HG03460 (cell line): ENCODE measurements at regions not wholly inside any gene's neighbourhood (a gene's known extent, or its start where the extent isn't known, plus 50 kb on each side); places are given as distances from the start of the nearest gene placed in this dataset.
"Not testable (repeated sequence)": the region's sequence is repeated elsewhere in the genome, so short reads cannot be mapped to it uniquely, and the experiment has no call there.

ENCODE experiments used
- ATAC-seq: cut with Tn5 transposase; IDR thresholded peaks from one replicate; pipeline ENCODE4 v1.9.1; 2021; ENCODE audit not compliant: unreplicated experiment

- no peak for ATAC-seq
Measured at GRCh38 chr4:63105839-63106238, 1303.4 kb downstream of the TECRL start.

DNA sequence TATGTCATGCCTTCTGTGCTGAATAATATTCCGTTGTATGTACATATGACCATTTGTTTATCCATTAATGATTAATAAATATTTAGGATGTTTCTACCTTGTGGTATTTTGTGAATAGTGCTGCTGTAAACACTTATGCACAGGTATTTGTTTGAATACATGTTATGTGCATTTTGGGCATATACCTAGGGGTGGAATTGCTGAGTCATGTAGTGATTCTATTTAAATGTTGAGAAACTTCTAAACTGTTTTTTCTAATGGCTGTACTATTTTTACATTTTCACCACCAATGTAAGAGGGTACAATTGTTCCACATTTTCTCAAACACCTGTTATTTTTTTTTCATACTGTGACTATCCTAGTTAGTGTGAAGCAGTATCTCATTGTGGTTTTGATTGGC, 1318.6 kb downstream of the TECRL start:
- ATAC-seq, result no peak

DNA sequence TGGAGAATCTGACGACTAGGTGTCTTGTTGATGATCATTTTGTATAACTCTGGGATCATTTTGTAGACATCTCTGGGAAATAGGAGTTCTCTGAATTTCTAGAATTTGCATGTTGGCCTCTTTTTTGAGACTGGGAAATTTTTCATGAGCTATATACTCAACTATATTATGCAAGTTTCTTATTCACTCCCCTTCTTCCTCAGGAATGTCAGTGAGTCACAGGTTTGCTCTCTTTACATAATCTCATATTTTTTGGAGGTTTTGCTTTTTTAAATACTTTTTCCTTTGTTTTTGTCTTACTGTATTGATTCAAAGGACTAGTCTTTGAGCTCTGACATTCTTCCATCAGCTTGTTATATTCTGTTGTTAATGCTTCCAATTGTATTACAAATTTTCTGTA, 1324.2 kb downstream of the TECRL start:
- no peak for ATAC-seq

- no peak for ATAC-seq
Measured at GRCh38 chr4:63080934-63081333, 1328.3 kb downstream of the TECRL start.

DNA sequence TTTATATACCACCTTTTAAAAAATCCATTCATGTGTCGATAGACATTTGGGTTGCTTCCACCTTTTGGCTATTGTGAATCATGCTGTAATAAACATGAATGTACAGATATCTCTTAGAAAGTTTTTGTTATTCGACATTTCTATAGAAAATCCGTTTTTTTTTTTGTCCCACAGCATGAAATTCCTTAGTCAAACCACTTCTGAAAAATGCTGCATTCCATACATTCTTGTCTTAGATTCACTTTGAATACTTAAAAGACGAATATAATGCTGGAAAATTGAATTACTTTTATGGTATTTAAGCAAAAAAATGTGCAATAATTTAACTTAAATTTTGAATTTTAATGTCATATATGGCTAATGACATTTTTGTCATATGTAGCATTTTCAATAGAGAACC, 1345.5 kb downstream of the TECRL start:
- ATAC-seq, result no peak

DNA sequence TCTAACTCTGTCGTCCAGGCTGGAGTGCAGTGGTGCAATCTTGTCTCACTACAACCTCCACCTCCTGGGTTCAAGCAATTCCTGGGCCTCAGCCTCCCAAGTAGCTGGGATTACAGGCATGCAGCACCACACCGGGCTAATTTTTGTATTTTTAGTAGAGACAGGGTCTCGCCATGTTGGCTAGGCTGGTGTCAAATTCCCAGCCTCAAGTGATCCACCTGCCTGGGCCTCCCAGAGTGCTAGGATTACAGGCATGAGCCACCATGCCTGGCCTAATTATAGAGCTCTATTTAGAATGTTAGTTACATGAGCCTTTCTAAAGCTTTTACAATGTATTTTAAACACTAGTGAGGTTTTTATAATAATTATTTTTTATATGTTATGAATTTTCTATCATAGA, 1346.4 kb downstream of the TECRL start:
- ATAC-seq, result not testable (repeated sequence)

DNA sequence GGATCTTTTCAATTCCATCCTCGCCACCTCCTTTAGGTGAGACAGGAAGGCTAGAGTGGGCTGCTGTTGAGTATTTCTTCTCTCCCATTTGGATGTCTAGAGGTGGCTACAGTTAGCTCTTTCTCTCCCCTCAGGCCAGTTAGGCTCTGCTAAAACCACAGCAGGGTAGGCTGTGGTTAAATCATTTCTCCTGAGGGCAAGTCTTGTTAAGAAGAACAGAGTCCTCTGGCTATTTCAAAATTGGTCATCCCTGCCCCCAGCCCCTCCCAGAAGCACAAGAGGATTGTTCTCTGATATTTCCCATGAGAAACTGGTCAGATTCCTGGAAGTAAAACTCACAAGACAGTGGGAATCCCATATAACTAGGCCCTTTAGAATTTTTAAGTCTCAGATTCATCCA, 1359.5 kb downstream of the TECRL start:
- no peak for ATAC-seq

DNA sequence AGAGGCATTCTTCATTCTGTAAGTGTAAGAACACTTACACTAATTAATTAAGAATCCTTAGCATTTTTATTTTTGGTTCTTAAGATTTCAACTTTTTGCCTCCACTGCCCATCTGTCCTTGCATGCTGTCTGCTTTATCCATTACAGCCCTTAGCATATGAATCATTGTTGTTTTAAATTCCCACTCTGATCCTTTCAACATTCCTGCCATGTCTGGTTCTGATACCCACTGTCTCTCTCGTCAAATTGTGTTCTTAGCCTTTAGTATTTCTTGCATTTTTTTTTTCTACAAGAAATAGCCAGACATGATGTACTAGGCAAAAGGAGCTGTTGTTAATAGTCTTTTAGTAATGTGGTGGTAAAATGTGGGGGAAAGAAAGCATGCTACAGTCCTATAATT, 1360.0 kb downstream of the TECRL start:
- no peak for ATAC-seq

DNA sequence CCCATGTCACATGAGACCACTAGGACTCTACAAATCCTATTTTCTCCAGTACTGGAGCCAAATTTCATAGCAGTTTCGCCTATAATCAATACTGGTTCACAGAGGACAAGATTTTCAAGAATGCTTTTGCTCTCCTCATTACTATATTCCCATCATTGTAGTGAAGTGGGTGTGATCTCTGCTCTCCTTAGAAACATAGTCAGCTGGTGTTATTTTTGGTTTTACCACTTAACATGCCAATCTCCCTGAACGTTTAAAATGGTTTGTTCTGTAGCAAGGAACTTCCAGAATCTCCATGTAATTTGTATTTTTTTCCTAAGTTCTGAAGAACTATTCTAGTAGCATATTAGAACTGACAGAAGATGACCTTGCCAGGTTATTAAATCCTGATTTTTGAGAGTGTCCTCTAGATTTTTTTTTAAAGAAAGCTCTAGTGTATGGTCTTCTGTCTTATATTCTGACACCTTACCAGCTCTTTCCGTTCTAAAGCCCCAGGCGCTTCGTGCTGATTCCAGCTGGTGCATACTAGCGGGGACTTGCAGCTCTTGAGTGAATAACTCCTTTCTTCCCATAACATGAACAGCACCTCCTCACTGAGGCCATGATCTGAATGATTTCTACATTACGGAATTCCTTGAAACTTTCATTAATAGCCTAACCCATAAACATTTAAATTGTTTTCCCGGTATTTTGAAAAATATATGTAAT, 1372.9 kb downstream of the TECRL start:
- ATAC-seq, result no peak

DNA sequence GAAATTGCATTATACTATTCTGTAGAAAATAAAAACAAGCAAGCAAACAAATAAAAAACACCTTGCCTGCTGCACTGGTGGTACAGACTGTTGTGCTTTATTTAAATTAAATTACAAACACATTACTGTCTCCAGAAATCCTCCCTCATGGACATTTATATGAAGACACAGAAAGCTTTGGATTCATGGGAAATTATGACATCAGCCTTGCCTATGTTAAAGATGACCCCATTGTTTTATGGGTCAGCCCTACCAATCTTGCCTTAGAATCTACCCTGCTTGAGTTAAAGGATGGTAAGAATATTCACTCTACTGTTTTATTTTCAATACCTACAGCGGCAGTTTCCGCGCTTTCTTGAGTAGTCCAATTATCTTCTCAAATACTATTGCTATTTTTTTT, 1379.9 kb downstream of the TECRL start:
- no peak for ATAC-seq

GRCh38 chr4:63020661-63021060, 1388.6 kb downstream of the TECRL start:
- no peak for ATAC-seq

DNA sequence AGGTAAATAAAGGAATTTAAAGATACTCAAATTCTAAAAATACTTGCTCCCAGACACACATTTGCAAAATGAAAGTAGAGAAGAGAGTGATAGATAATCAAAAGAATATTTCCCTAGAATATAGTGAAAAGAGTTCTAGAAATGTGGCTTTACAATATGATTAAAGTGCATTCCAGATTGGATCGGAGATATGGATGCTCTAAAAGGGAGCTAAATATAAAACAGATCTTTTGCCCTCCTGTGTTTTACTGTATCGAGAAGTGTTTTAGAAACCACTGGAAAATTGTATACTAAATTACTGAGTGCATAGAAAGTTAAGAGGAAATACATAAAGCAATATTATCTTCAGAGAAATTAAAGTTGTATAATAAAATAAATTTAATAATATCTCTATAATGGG, 1392.0 kb downstream of the TECRL start:
- no peak for ATAC-seq

GRCh38 chr4:62970846-62971245, 1438.4 kb downstream of the TECRL start:
- ATAC-seq, result no peak

DNA sequence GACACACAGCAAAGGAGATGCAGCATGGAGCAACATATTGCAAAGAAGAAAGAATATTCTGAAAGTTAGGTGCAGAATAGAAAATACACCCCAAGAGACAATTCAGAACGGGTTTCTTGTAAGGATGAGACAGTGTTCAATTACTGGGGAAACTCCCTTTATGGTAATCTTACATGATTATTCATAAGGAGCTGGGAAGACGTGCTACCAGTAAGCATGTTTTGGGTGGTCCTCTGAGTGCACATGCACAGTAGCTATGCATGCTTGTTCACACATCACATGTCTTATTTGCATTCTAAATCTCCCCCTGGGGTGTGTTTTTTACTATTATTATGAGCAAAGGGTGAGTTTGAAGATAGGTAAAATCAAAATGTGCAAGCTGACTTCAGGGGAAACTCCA, 1448.8 kb downstream of the TECRL start:
- no peak for ATAC-seq

- ATAC-seq, result no peak
Measured at GRCh38 chr4:62953752-62954151, 1455.5 kb downstream of the TECRL start.

DNA sequence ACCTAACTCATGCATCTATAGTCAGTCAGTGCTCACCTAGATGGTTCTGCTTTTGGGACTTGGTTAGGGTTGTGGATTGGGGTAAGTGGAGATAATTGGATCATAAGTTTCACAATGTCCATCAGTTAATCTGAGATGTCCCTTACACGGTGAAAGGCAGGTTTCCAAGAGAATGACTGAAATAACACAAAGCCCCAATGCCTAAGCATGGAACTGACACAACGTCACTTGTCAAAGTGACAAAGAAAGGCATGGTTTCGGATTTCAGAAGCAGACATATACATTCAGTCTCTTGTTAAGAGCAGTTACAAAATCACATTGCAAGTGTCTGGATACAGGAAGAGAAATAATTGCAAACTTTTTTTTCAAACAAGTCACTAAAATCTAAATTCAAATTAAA, 1456.9 kb downstream of the TECRL start:
- ATAC-seq, result no peak

GRCh38 chr4:62948108-62948507, 1461.1 kb downstream of the TECRL start:
- ATAC-seq, result no peak

DNA sequence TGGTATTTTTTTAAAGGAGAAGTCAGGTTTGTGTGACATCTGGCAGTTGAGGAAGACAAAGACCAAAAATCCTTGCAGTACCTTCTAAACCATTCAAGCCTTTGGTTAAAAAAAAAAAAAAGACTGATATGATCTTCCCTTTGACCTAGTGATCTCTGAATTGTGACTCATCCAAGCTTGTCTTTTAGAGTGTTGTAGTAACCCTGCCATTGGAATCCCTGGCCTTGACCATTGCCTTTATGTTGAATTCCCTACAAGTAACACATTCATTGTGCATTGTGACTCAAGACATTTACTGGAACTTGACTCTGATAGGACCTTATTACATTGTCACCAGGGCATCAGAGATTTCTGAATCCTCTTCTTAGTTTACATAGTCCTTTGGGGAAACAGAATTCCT, 1469.0 kb downstream of the TECRL start:
- ATAC-seq, result no peak

GRCh38 chr4:62930884-62931283, 1478.4 kb downstream of the TECRL start:
- no peak for ATAC-seq

GRCh38 chr4:62928483-62928882, 1480.8 kb downstream of the TECRL start:
- no peak for ATAC-seq

DNA sequence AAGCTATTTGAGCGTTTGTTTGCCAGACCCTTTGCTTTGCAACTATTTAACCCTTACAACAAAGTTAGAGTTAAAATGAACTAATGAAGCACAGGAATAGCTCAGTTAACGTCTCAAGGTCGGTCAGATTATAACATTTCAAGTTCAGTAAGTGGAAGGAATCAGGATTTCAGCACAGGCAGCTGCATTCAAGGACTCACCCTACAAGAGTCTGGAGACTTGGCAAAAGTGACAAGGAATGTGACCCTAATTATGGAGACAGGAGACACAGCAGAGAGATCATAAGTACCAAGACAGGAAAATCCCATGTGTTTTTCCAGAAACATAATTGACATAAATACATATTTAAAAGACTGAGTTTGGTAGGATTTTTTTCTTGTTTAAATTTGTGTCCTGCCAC, 1481.7 kb downstream of the TECRL start:
- no peak for ATAC-seq

DNA sequence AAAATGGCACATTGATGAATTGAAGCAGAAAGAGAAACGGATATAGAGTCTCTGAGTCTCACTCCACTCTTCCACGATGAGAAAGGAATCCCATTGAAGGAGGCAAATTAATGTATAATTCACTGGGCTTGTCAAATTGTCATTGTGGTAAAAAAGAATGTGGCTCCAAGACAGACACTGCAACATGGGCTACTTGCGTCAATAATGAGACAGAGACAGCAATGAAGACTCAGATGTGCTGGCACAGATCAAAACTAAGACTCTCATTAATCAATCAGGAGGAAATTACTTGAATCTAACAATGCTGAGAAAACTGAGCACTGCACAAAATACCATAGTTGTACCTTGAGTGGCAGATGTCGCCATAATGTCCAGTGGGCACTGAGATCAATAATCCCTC, 1485.5 kb downstream of the TECRL start:
- ATAC-seq, result no peak

GRCh38 chr4:62917649-62918048, 1491.6 kb downstream of the TECRL start:
- ATAC-seq, result no peak
